ENCODE measurements at regions not wholly inside any gene's neighbourhood (a gene's known extent, or its start where the extent isn't known, plus 50 kb on each side); places are given as distances from the start of the nearest gene placed in this dataset.

DNA sequence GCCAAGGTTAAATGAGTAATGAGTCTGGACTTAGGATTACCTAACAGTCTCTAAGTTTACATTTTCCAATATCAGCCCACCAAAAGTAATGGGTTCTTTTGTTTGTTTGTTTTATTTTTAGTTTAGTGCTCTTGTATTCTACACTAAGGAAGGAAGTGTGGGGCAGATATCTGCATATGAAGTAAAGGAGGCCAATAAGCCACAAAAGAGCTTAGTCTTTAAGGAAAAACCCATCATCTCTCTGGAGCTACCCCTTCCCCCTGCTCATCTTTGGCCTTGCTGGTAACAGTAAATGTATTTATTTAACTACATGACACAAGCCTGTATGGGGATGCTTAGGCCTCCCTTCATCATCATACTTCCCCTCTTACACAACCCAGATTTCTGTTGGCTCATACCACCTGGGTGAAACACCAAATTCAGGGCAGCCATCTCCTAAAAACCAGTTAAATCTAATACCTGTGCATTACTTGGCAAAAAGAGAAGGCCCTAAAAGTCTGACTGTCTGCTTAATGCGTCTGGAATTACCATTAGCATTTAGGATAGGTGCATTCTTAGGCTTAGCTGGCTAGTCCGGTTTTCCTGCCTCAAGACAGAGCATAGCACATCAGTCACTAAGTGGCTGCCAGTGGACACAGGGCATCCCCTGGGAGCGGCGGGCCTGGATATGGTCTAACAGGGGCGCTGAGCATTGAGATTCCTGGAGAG is 96.8 kb upstream of the ADGRL2 start:
- no peaks in the 10 kb centered on the region for H3K4me1 ChIP-seq (ENCODE audit: insufficient read depth, insufficient read length)

DNA sequence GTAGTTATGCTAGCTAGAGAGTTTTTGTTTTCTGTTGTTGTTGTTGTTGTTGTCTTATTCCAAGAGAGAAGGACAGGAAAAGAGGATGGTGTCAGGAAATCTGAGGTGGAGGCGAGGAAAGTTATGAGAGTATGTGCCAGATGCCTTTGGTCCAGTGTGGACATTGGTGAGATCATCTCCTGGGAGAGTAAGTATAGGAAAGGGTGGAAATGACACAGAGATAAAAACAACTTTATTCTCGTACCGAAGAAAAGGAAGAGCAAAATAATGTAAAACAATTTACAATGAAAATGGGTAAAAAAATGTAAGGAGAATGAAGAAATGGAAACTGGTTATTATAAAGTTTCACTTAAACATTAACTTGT is 97.4 kb upstream of the ADGRL2 start:
- Histone ChIP-seq H3K36me3 (ENCODE audit: insufficient read depth, insufficient read length, low read length) (no peaks in the 10 kb centered on the region), H3K4me3 (ENCODE audit: insufficient read length, low read depth) (no peak overlapping the region), H3K9ac (ENCODE audit: insufficient read length, low read depth) (no peak overlapping the region), H3K4me1 (ENCODE audit: insufficient read depth, insufficient read length) (no peaks in the 10 kb centered on the region), H3K9me3 (ENCODE audit: insufficient read depth, low read length) (no peaks in the 10 kb centered on the region), H3K27me3 (ENCODE audit: insufficient read depth, insufficient read length) (no peaks in the 10 kb centered on the region)
- DNase-seq (ENCODE audit: low read depth, low spot score), result no peak
- no peak for TF ChIP-seq YY1 (IDR thresholded peaks at IDR 0.05; ENCODE audit: insufficient read depth, insufficient read length)

More for the DNA sequence above, 96.8 kb upstream of the ADGRL2 start:
- no peaks in the 10 kb centered on the region for H3K9me3 ChIP-seq (ENCODE audit: insufficient read depth, low read length)
- DNase-seq (ENCODE audit: low read depth, low spot score), result no peak
- TF ChIP-seq ZNF274 (IDR thresholded peaks at IDR 0.05; ENCODE audit: low read depth, low read length) (no peak), SUZ12 (IDR thresholded peaks at IDR 0.05; ENCODE audit: extremely low read depth, insufficient read depth, insufficient read length) (no peak), YY1 (IDR thresholded peaks at IDR 0.05; ENCODE audit: insufficient read depth, insufficient read length) (no peak)
- H3K4me3 ChIP-seq (ENCODE audit: insufficient read length, low read depth), result no peak overlapping the region
- H3K36me3 ChIP-seq (ENCODE audit: insufficient read depth, insufficient read length, low read length), result no peaks in the 10 kb centered on the region
- no peak overlapping the region for H3K9ac ChIP-seq (ENCODE audit: insufficient read length, low read depth)
- no peaks in the 10 kb centered on the region for H3K27me3 ChIP-seq (ENCODE audit: insufficient read depth, insufficient read length)

DNA sequence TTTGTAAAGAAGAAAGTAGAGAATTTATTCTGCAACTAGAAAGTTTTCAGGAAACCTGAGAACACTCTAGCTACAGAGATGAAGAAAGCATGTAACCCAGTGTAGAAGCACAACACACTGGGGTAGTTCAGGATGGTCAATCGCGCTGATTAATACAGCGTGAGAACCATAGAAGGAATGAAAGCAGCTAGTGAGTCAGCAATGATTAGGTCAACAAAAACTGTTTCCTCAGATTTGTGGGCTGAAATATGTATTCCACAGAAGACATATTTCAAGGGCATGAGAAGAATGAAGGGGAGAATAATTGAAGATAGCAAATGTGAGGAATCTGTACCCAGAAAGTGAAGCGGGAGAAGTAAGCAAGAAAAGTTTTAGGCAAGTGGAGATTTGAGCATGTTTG is 97.8 kb upstream of the ADGRL2 start:
- Histone ChIP-seq H3K9me3 (ENCODE audit: insufficient read depth, low read length) (no peaks in the 10 kb centered on the region), H3K4me3 (ENCODE audit: insufficient read length, low read depth) (no peak overlapping the region), H3K4me1 (ENCODE audit: insufficient read depth, insufficient read length) (no peaks in the 10 kb centered on the region), H3K27me3 (ENCODE audit: insufficient read depth, insufficient read length) (no peaks in the 10 kb centered on the region), H3K9ac (ENCODE audit: insufficient read length, low read depth) (no peak overlapping the region), H3K36me3 (ENCODE audit: insufficient read depth, insufficient read length, low read length) (no peaks in the 10 kb centered on the region)
- no peak for DNase-seq (ENCODE audit: low read depth, low spot score)
- TF ChIP-seq ZNF274 (IDR thresholded peaks at IDR 0.05; ENCODE audit: low read depth, low read length) (no peak), YY1 (IDR thresholded peaks at IDR 0.05; ENCODE audit: insufficient read depth, insufficient read length) (no peak)

- no peak for TF ChIP-seq YY1 (IDR thresholded peaks at IDR 0.05; ENCODE audit: insufficient read depth, insufficient read length)
- no peak for TF ChIP-seq ZNF274 (IDR thresholded peaks at IDR 0.05; ENCODE audit: low read depth, low read length)
- no peak for TF ChIP-seq SUZ12 (IDR thresholded peaks at IDR 0.05; ENCODE audit: extremely low read depth, insufficient read depth, insufficient read length)
- no peak overlapping the region for H3K9ac ChIP-seq (ENCODE audit: insufficient read length, low read depth)
Measured at GRCh38 chr1:81702079-81702715, 98.5 kb upstream of the ADGRL2 start.

GRCh38 chr1:81700728-81701470 is 99.8 kb upstream of the ADGRL2 start:
- Histone ChIP-seq H3K9ac (ENCODE audit: insufficient read length, low read depth) (no peak overlapping the region), H3K4me3 (ENCODE audit: insufficient read length, low read depth) (no peak overlapping the region), H3K36me3 (ENCODE audit: insufficient read depth, insufficient read length, low read length) (no peaks in the 10 kb centered on the region), H3K4me1 (ENCODE audit: insufficient read depth, insufficient read length) (no peaks in the 10 kb centered on the region), H3K27me3 (ENCODE audit: insufficient read depth, insufficient read length) (no peaks in the 10 kb centered on the region), H3K9me3 (ENCODE audit: insufficient read depth, low read length) (no peaks in the 10 kb centered on the region)
- no peak for DNase-seq (ENCODE audit: low read depth, low spot score)
- no peak for TF ChIP-seq ZNF274 (IDR thresholded peaks at IDR 0.05; ENCODE audit: low read depth, low read length)
- TF ChIP-seq SUZ12 (IDR thresholded peaks at IDR 0.05; ENCODE audit: extremely low read depth, insufficient read depth, insufficient read length), result no peak
- no peak for TF ChIP-seq YY1 (IDR thresholded peaks at IDR 0.05; ENCODE audit: insufficient read depth, insufficient read length)

More at GRCh38 chr1:81702079-81702715, 98.5 kb upstream of the ADGRL2 start:
- Histone ChIP-seq H3K27me3 (ENCODE audit: insufficient read depth, insufficient read length) (no peaks in the 10 kb centered on the region), H3K4me3 (ENCODE audit: insufficient read length, low read depth) (no peak overlapping the region), H3K36me3 (ENCODE audit: insufficient read depth, insufficient read length, low read length) (no peaks in the 10 kb centered on the region), H3K9me3 (ENCODE audit: insufficient read depth, low read length) (no peaks in the 10 kb centered on the region), H3K4me1 (ENCODE audit: insufficient read depth, insufficient read length) (no peaks in the 10 kb centered on the region)
- no peak for DNase-seq (ENCODE audit: low read depth, low spot score)

- Histone ChIP-seq H3K9me3 (ENCODE audit: insufficient read depth, low read length) (no peaks in the 10 kb centered on the region), H3K4me1 (ENCODE audit: insufficient read depth, insufficient read length) (no peaks in the 10 kb centered on the region), H3K36me3 (ENCODE audit: insufficient read depth, insufficient read length, low read length) (no peaks in the 10 kb centered on the region), H3K27me3 (ENCODE audit: insufficient read depth, insufficient read length) (no peaks in the 10 kb centered on the region), H3K4me3 (ENCODE audit: insufficient read length, low read depth) (no peak overlapping the region), H3K9ac (ENCODE audit: insufficient read length, low read depth) (no peak overlapping the region)
- DNase-seq (ENCODE audit: low read depth, low spot score), result no peak
- no peak for TF ChIP-seq SUZ12 (IDR thresholded peaks at IDR 0.05; ENCODE audit: extremely low read depth, insufficient read depth, insufficient read length)
- TF ChIP-seq YY1 (IDR thresholded peaks at IDR 0.05; ENCODE audit: insufficient read depth, insufficient read length), result no peak
- TF ChIP-seq ZNF274 (IDR thresholded peaks at IDR 0.05; ENCODE audit: low read depth, low read length), result no peak
Measured at GRCh38 chr1:81699234-81699633, 101.5 kb upstream of the ADGRL2 start.

DNA sequence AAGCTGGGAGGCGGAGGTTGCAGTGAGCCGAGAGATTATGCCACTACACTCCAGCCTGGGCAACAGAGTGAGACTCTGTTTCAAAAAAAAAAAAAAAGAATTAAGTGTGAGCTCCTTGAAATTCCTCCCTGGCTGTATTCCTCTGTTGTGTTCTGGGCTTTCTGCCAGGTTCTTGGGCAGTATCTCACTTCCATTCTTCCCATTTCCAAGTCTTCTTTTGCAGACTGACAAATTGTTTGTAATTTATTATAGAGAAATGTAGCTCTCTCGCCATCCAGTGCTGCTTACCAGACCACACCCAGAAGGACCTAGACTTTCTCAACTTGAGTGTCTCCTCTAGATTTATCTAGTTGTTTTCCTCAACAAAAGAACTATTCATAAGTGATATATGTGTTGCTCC is 105.0 kb upstream of the ADGRL2 start:
- Histone ChIP-seq H3K27me3 (ENCODE audit: insufficient read depth, insufficient read length) (no peaks in the 10 kb centered on the region), H3K9ac (ENCODE audit: insufficient read length, low read depth) (no peak overlapping the region), H3K4me3 (ENCODE audit: insufficient read length, low read depth) (no peak overlapping the region), H3K4me1 (ENCODE audit: insufficient read depth, insufficient read length) (no peaks in the 10 kb centered on the region), H3K9me3 (ENCODE audit: insufficient read depth, low read length) (no peaks in the 10 kb centered on the region), H3K36me3 (ENCODE audit: insufficient read depth, insufficient read length, low read length) (no peaks in the 10 kb centered on the region)
- DNase-seq (ENCODE audit: low read depth, low spot score), result no peak
- TF ChIP-seq YY1 (IDR thresholded peaks at IDR 0.05; ENCODE audit: insufficient read depth, insufficient read length) (no peak), ZNF274 (IDR thresholded peaks at IDR 0.05; ENCODE audit: low read depth, low read length) (no peak), SUZ12 (IDR thresholded peaks at IDR 0.05; ENCODE audit: extremely low read depth, insufficient read depth, insufficient read length) (no peak)
